NCI-H1105 treated with DMSO at 0.1 percent for 48 hours (cell line): ENCODE measurements at regions not wholly inside any gene's neighbourhood (a gene's known extent, or its start where the extent isn't known, plus 50 kb on each side); places are given as distances from the start of the nearest gene placed in this dataset.
"Not testable (repeated sequence)": the region's sequence is repeated elsewhere in the genome, so short reads cannot be mapped to it uniquely, and the experiment has no call there.

Experiments used
- DNase-seq: peaks from one replicate; lab custom pipeline; 2025; lab: John Stamatoyannopoulos, UW

DNA sequence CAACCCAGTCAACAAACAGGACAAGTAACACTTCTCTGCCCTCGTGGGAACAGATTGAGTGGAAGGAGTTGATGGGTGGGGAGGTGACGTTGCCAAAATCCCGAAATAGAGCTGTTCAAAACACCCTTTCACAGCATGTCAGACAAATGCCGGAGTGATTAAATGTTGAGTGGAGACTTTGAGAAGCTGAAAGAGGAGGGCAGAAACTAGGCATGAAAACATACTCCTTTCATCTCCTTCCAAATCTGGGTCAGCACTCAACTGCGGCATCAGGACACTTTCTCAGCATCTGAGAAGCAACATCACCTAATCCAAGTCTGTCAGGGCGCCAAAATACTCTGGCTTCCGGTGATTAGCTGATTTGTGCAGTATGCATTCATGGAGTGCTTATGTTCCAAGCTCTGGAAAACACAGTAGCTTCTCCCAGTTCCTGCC is 51.5 kb upstream of the MRI1 start:
- DNase-seq, result no peak

DNA sequence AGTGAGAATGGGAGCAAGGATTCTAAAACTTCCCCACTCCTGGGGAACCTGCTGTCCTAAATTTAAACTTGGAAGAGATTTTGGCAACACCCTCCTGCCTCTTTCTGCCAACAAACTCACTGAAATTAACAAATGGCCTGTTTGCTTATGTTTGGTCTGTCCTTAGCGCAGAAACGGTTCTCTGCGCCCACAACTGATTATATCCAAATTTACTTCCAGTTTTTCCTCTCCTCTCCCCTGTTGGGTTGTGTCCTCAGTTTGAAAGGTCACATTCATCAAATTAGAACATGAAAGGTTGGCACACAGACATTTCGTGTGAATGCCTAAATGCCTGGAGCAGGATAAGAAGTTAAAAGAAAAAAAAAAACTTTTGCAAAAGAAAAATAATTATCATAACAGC is 56.4 kb upstream of the MRI1 start:
- DNase-seq, result no peak

DNA sequence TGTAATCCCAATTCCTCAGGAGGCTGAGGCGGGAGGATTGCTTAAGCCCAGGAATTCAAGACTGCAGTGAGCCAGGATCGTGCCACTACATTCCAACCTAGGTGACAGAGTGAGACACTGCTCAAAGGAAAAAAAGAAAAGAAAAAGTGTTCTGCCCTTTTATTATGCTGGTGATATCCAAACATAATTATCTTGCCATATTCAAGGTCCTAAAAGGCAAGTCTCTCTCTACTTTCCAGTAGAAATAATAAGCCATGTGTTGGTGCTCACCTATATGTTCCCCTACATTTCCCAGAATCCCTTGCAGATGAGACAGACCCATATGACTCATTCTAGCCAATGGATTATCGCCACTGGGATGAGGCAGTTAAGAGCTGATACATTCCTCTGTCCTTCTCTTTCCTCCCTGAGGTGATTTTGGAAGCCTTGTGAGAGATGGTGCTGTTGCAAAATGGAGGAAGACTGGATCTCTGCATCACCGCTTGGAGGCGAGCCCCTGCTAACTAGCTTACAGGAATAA is 58.3 kb upstream of the MRI1 start:
- no peak for DNase-seq

DNA sequence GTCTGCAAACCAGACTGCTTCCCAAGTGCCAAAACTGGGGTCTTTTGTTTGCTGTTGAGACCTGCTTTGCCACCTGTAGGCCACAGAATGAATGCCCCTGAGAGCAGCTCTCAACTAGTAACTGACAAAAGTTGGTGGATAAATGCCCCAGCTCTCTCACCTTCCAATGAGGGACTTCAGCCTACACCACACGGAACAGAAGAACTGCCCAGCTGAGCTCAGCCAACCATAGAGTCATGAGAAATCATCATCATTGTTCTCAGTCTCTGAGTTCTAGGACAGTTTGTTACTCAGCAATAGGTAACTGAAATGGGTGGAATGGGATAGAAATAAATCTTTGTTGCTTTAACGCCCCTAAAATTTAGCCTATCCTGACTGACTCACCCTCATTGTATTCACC is 59.1 kb upstream of the MRI1 start:
- DNase-seq, result no peak

DNA sequence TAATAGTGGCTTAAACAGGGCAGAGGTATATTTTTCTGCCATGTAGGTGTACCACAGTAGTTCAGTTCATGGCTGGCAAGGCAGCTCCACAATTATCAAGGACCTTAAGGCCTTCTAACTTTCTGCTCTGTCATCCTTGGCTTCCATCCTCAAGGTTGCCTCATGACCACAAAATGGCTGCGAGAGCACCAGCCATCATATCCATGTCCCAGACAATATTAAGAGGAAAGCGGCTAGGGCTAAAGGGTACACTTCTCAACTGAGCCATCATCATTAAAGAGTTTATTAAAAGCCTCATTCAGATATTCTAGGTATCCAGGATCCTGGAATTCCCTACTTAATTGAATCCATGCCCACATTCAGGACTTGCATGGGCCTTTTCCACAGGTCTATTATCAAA is 62.7 kb upstream of the MRI1 start:
- DNase-seq, result no peak

DNA sequence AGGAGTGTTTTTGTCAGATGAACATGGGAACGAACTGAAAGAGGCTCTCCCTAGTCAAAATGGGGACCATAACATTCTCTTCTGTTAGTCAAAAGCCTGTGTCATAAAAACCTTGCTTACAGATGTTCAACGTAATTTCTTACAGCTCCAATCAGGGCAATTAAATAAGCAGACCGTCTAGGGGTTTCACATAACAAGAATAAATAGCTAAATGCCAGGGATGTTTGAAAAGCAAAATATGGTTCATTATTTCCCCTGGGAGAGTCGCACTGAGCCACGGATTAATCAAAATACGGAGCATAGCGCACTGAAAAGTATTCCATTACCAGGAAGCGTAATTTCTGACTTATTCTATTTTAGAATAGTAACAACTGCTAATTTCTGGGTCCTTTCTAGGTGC is 63.7 kb upstream of the MRI1 start:
- DNase-seq, result no peak

DNA sequence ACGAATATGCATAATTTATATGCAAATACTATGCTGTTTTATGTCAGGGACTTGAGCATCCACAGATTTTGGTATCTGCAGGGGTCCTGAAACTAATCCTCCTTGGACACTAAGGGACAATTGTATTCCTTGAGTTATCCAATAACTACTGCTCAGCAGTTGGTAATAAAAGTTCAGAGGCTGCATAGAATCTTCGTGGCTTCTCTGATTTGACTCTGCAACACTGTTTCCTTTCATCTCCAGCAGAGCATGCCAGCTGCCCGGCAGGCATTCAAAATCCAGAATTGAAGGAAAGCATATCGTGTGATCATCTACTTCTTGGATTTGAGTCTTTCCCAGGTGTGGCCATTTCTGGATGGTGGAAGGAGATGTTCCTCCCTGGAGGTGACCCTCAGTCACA is 64.5 kb upstream of the MRI1 start:
- no peak for DNase-seq

DNA sequence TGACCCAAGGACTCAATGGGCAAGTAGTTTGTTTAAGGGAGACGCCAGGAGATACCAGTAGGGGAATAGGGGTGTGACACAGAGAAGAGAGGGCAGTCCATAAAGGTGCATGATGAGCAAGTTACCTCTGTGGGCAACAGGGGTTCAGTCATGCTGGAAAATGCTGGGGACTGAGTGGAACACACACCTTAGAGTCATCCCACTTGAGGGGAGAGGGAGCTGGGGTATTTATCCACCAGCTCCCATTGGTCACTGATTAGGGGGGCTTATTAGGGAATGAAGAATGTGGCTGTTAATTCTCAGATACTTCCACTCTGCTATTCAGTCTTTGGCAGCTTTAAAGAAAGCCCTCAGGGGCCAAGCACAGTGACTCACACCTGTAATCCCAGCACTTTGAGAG is 67.5 kb upstream of the MRI1 start:
- no peak for DNase-seq

DNA sequence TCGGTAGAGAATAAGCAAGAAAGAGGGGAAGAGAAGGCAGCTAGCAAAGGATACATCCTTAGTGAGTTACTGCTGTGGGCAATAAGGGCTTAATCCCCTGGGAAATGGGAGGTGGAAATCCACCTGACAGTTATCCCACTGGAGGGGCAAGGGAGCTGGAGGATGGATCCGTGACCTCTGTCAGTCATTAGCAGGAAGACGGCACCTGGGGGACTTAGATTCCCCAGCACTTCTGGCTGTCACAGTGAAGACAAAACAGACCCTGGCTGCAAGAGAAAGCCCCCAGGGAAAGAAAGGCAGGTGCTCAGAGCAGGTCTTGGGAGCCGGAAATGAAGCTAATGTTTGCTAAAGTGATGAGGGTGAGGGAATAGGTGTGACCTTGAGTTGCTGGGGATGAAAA is 70.4 kb upstream of the MRI1 start:
- no peak for DNase-seq

DNA sequence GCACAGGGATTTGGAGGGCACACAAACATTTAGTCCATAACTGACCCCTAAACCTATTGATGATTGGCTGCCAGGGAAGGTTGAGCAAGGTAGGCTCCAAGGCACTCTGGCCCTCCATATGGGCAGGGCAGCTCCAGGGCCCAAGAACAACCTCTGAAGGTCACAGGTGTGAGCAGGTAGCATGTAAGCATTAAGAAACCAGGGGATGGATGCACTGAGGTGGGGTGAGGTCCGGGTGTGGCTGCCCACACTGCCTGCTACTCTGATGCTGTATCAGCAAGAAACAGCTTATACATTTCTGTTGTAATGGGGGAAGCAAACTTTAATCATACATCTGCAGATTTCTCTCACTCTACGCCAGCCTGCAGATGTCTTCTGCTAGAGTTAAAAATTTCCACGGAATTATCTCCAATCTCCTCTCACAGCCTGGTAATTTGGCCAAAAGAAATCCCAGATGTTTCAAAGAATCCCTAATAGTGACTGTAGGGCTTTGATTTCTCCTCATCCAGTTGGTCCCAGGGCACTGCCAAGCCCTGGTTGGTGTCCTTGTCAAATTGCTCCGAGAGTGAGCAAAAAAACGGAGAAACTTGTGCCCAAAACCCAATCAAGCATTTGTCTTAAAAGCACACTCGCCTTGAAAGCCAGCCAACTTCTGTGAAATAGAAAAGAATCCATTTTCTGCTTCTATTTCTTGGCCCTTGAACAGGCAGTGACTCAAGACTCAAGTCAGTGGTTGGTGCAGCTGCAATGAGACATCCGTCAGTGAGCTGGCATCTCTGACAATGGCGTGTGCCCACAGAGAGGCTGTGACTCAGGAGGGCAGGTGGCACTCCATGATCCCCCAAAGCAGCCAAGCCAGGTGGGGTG is 72.5 kb upstream of the MRI1 start:
- DNase-seq, result peak; percentile 61

DNA sequence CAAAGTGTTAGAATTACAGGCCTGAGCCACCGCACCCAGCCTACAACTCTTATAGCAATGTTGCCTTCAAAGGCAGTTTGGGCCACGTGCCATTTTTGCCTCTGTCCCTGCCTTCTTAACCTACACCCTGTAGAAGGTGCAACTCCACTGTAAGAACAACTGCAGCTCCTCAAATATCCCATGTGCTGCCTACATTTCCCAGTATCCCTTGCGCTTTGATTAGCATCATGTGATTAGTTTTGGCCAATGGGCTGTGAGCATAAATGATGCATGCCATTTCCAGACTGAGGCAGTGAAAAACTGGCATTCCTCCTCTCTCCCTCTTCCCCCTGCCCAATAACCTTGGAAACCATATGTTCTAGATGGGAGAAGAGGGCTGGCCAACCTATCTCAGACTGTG is 75.2 kb upstream of the MRI1 start:
- DNase-seq, result no peak

DNA sequence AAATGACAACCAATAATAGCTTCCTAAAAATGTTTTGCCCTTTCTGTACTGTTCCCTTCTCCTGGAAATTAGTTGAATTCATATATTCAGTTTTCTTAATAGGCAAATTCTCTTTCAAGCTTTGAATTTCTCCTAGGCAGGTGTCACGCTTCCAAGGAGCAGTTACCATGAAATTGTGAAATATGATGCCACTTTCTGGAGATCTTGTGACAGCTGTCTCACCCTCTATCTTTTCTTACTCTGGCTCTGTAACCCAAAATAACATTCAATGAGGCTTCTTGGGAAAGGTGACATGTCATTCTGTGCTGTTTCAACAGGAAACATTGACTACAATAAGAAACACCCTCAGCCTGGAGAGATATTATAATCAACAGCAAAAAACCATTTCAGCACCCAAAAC is 80.3 kb upstream of the MRI1 start:
- no peak for DNase-seq

DNA sequence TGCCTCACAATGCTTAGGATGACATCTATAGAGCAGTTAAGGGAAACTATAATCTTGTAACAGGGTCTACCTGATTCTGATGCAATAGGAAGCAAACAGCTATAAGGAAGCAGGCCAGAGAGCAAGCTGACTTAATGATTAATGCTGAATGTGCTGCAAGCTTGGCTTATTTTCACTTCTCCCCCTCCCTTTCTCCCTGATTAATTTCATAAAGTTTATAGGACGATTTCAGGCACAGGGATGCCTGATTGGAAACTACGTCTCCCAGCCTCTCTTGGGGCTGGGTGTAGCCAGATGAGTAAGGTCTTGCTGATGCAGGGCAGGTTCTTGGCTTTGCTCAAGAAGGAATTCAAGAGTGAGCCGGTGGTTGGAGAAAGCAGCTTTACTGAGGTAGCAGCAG is 82.8 kb upstream of the MRI1 start:
- DNase-seq, result no peak

DNA sequence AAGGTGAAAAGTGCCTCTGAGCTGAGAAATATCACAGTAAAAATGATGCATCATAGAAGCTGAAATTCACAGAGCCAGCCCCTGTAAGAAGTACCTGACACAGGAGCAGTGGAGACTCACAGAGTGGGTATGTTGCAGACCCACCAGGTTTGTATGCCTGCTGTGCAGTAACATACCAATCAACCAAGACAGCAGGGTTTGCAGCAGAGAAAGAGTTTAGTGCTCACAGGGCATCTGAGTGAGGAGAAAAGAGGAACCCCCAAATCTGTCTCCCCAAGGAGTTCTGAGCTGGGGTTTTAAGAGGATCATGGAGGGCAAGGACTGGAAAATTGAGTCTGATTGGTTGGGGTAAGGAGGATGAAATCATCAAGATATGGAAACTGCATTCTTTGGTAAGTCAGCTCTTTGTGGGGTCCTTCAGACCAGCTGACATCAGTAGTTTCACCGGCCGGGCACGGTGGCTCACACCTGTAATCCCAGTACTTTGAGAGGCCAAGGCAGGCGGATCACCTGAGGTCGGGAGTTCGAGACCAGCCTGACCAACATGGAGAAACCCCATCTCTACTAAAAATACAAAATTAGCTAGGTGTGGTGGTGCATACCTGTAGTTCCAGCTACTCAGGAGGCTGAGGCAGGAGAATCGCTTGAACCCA is 83.5 kb upstream of the MRI1 start:
- DNase-seq, result not testable (repeated sequence)

DNA sequence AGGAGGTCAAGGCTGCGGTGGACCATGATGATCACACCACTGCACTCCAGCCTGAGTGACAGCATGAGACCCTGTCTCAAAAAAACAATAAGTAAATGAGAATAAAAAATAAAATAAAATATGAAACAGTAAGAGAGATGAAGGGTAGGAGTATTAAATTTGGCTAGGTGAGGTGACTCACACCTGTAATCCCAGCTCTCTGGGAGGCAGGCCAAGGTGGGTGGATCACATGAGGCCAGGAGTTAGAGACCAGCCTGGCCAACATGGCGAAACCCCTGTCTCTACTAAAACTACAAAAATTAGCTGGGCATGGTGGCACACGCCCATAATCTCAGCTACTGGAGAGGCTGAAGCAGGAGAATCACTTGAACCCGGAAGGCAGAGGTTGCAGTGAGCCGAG is 87.4 kb upstream of the MRI1 start:
- DNase-seq, result not testable (repeated sequence)

DNA sequence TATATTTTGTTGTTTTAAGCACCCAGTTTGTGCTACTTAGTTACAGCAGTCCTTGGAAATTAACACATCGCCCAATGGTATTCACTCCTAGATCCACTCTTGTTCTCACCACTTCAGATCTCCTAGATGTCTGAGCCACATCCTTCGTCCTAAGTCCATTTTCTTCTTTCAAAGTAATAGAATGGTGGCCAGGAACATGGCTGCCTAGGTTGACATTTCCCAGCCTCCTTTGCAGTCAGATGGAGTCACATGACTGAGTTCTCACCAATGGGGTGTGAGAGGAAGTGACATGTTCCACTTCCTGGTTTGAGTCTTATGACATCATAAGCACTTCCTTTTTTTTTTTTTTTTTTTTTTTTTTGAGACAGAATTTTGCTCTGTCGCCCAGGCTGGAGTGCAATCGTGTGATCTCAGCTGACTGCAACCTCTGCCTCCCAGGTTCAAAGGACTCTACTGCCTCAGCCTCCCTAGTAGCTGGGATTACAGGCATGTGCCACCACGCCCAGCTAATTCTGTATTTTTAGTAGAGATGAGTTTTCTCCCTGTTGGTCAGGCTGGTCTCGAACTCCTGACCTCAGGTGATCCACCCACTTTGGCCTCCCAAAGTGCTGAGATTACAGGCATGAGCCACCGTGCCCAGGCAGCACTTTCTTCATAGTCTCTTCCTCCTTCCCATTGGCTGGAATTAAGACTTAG is 91.7 kb upstream of the MRI1 start:
- DNase-seq, result not testable (repeated sequence)

DNA sequence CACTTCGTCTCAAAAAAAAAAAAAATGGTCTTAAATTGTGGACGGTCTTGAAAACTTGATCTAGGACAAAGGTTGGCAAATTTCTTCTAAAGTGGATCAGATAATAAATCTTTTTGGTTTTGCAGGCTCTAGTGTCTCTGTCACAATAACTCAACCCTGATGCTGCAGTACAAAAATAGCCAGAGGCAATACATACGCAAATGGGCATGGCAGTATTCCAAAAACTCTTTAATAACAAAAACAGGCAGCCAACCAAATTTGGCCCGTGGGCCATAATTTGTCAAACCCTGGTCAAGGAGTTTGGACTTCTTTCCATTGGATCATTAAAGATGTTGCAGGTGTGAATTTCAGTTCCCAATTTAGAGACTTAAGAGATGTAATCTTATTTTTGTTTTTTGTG is 93.5 kb upstream of the MRI1 start:
- peak; percentile 39 for DNase-seq

DNA sequence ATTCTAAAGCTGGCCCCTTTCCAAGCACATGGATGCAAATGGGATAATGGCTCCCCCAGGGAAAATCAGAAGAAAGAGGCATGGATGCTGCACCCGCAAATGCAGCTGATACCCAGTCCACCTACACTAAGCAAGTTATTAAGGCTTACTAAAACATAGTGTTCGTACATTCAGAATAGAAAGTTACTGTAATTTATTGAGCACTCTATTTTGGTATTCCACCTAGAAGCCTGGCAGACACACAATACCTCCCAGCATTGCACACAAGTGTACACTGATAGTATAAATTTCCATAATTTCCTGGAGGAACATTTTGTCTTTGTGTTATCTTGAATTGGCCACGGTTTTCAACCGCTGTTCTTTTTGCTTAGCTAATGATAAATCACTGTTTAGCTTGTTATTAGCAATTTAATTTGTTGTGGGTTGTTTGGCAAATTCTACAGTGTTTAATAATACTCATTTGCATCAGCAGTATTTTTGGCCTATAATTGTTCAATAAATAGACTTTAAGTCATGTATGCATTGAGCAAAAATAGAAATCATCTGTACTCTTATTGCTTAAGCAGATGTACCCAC is 94.5 kb upstream of the MRI1 start:
- no peak for DNase-seq

DNA sequence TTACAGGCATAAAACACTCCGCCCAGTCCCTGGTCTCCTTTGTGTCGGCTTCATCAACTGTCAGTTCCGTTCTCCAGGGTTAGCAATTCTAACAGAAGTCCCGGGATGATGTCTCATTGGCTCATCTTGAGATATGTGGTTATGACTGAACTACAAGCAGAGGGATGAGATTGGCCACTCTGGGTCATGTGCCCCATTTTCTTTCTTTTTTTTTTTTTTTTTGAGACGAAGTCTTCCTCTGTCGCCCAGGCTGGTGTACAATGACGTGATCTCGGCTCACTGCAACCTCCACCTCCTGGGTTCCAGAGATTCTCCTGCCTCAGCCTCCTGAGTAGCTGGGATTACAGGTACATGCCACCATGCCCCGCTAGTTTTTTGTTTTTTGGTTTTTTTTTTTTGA is 95.4 kb upstream of the MRI1 start:
- no peak for DNase-seq

DNA sequence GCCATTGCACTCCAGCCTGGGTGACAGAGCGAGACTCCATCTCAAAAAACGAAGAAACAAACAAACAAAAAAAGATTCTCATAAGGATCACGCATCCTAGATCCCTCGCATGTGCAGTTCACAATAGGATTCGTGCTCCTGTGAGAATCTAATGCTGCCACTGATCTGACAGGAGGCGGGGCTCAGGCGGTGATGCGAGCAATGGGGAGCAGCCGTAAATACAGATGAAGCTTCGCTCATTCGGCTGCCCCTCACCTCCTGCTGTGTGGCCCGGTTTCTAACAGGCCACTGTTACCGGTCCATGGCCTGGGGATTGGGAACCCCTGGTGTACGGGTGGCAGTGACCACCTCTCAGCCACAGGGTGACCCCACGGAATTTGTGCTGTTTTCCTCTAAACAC is 98.2 kb upstream of the MRI1 start:
- no peak for DNase-seq

DNA sequence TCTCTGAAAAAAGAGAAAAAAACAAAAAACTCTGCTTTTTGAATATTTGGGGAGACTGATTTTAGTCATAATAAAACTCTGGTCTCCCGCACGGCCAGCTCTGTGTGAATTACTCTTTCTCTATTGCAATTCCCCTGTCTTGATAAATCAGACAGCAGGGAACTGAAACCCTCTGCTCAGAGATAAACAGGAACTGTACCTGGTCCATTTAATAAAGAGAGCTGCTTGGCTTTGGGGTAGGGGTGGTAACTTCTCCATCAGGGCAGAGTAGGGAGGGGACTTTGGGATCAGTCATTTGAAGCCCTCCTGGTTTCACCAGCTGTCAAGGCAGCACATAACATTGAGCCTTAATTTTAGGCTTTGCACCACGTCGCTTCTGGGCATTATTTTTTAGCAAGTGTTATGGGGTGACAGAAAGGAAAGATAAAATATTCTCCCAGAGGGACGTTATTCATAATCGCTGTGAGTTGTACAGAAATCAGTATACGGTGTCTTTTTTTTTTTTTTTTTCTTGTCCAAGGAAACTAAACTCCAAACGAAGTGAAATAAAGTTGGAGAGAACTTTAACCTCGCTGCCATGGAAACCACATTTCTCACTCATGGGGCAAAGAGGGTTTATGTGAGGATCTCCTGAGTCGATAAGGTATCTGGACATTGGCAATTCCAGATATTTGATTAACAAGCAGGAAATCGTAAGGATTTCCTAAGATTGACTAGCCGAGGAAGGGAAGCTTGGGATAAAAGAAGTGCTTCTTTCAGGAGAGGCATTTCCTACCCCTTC is 99.0 kb upstream of the MRI1 start:
- DNase-seq, result no peak
